PFSK-1 (cell line): ENCODE measurements at regions not wholly inside any gene's neighbourhood (a gene's known extent, or its start where the extent isn't known, plus 50 kb on each side); places are given as distances from the start of the nearest gene placed in this dataset.

Source experiments
- FOXP2 ChIP-seq: optimal IDR thresholded peaks from 2 replicates; pipeline ENCODE3; 2011; ENCODE audit warnings: borderline replicate concordance, control low read depth, inconsistent platforms; ENCODE audit not compliant: insufficient read depth; ENCODE audit errors: extremely low read length, extremely low read depth
- POLR2AphosphoS5 ChIP-seq: IDR thresholded peaks from 2 replicates; pipeline ENCODE4 v1.6.1; 2012; ENCODE audit warnings: low read depth, mild to moderate bottlenecking, control low read depth, low read length, moderate library complexity
- REST ChIP-seq, 2 experiments: IDR thresholded peaks; 2 replicates each; pipeline versions ENCODE4 v1.6.1 to v1.8.0; 2011 to 2012; ENCODE audit warnings: low read depth in 2 of 2, low read length in 2 of 2, control low read depth in 1 of 2, inconsistent platforms in 1 of 2, mild to moderate bottlenecking in 1 of 2, moderate library complexity in 1 of 2; ENCODE audit not compliant: insufficient read depth in 1 of 2
- SIN3A ChIP-seq: IDR thresholded peaks from 2 replicates; pipeline ENCODE4 v1.6.1; 2012; ENCODE audit warnings: mild to moderate bottlenecking, low read length, moderate library complexity, borderline replicate concordance; ENCODE audit not compliant: insufficient read depth
- TAF1 ChIP-seq: IDR thresholded peaks from 2 replicates; pipeline ENCODE4 v1.6.1; 2012; ENCODE audit warnings: low read length, control low read depth, borderline replicate concordance; ENCODE audit not compliant: insufficient read depth

GRCh38 chr2:219871351-219871750, 243.9 kb downstream of the SLC4A3 start:
- TF ChIP-seq REST (IDR thresholded peaks at IDR 0.05; ENCODE audit: insufficient read depth in 1 of 2, low read depth in 2 of 2, low read length in 2 of 2) (no peak), POLR2AphosphoS5 (no peak), TAF1 (no peak), SIN3A (no peak), FOXP2 (no peak)
